ENCODE measurements at regions not wholly inside any gene's neighbourhood (a gene's known extent, or its start where the extent isn't known, plus 50 kb on each side); places are given as distances from the start of the nearest gene placed in this dataset.

DNA sequence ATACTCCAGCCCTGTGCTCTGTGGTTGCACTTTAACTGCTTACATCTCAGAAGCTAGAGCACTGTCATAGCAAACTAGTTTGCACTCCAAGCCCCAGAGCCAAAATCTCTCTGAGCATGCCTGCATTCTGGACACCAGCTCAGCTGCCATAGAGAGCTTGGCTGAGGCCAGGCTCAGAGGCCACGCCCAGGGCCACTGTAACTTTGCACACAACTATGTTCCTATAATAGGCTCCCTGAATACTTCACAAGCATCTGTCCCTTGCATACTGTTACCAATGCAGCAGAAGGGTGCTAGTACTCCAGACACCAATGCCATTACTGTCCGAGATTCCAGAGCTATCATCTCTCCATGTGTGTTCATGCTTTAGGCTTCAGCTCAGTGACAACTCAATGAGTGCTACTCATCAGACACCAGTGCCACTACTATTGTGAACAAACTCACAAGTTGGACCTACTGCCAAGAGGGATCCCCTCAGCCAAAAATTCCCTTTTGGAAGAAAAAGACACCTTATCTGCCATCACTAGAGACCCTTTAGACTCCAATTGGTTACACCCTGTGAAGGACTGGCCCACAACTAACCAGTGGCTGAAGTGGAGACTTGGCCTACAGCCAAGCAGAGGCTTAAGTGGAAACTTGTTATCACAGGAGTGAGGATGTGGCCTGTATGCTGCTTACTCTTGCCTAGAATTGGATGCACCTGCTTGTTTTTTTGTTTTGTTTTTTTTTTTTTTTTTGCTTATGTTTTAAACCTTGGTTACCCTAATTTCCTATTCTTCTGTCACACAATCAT, 211.6 kb upstream of the MAGI2 start:
- TF ChIP-seq, protein P1, sequence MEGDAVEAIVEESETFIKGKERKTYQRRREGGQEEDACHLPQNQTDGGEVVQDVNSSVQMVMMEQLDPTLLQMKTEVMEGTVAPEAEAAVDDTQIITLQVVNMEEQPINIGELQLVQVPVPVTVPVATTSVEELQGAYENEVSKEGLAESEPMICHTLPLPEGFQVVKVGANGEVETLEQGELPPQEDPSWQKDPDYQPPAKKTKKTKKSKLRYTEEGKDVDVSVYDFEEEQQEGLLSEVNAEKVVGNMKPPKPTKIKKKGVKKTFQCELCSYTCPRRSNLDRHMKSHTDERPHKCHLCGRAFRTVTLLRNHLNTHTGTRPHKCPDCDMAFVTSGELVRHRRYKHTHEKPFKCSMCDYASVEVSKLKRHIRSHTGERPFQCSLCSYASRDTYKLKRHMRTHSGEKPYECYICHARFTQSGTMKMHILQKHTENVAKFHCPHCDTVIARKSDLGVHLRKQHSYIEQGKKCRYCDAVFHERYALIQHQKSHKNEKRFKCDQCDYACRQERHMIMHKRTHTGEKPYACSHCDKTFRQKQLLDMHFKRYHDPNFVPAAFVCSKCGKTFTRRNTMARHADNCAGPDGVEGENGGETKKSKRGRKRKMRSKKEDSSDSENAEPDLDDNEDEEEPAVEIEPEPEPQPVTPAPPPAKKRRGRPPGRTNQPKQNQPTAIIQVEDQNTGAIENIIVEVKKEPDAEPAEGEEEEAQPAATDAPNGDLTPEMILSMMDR (IDR thresholded peaks at IDR 0.05), result no peak
- no peak for TF ChIP-seq POLR2A (IDR thresholded peaks at IDR 0.05)
